CD4-positive, alpha-beta T cell (primary cell): ENCODE measurements at regions not wholly inside any gene's neighbourhood (a gene's known extent, or its start where the extent isn't known, plus 50 kb on each side); places are given as distances from the start of the nearest gene placed in this dataset.

Experiments used
- ATAC-seq: fragments of 200-7000 bp; cut with Tn5 transposase; one replicate; pipeline ENCODE4 v1.10.0; 2022; ENCODE audit warnings: mild to moderate bottlenecking; ENCODE audit not compliant: poor library complexity
- CTCF ChIA-PET: fragments of 350-600 bp; sonication (Branson Sonifier 250); formaldehyde crosslinking; loops from one replicate; lab custom pipeline; 2021; ENCODE audit warnings: antibody characterized with exemption, inconsistent platforms; lab: Charles Lee
- POLR2A ChIA-PET: fragments of 350-600 bp; sonication (Branson Sonifier 250); formaldehyde crosslinking; loops from one replicate; lab custom pipeline; 2021; ENCODE audit warnings: antibody characterized with exemption, inconsistent platforms; lab: Charles Lee
- DNase-seq, 14 experiments: peaks; one replicate each; pipeline ENCODE4 v3.0.0-alpha.2; 2013 to 2020; ENCODE audit warnings: mixed read lengths in 2 of 14
- H3K27ac ChIP-seq, 2 donors: one replicate each; pipeline versions ENCODE4 v1.5.1 to v1.7.0; 2013; ENCODE audit warnings: low read length in 2 of 2, low read depth in 1 of 2, mild to moderate bottlenecking in 1 of 2
- H3K27me3 ChIP-seq, 2 experiments: 1 replicate in 1 of 2; 2 replicates in 1 of 2; pipeline versions ENCODE4 v1.6.1 to v1.7.0; 2013; ENCODE audit warnings: low read length in 2 of 2, control low read depth in 1 of 2, mild to moderate bottlenecking in 1 of 2, moderate library complexity in 1 of 2; ENCODE audit not compliant: insufficient read depth in 2 of 2, control insufficient read depth in 1 of 2
- H3K36me3 ChIP-seq: one replicate; pipeline ENCODE4 v1.6.1; 2013; ENCODE audit warnings: low read length, control low read depth; ENCODE audit not compliant: insufficient read depth
- H3K4me1 ChIP-seq: one replicate; pipeline ENCODE4 v1.6.1; 2013; ENCODE audit warnings: low read length, control low read depth; ENCODE audit not compliant: insufficient read depth
- H3K4me3 ChIP-seq: one replicate; pipeline ENCODE4 v1.5.1; 2013; ENCODE audit warnings: mild to moderate bottlenecking, low read length, moderate library complexity
- H3K9me3 ChIP-seq, 2 experiments: 1 replicate in 1 of 2; 2 replicates in 1 of 2; pipeline versions ENCODE4 v1.6.1 to v1.7.0; 2013; ENCODE audit warnings: low read length in 2 of 2, mild to moderate bottlenecking in 2 of 2, control low read depth in 1 of 2, moderate library complexity in 1 of 2; ENCODE audit not compliant: control insufficient read depth in 1 of 2, insufficient read depth in 1 of 2
- H3K27ac Mint-ChIP-seq: one replicate; pipeline ENCODE4 v1.8.0; 2020; ENCODE audit warnings: mixed read lengths
- H3K27me3 Mint-ChIP-seq: one replicate; pipeline ENCODE4 v1.8.0; 2021; ENCODE audit warnings: mixed read lengths
- H3K36me3 Mint-ChIP-seq: one replicate; pipeline ENCODE4 v1.8.0; 2021; ENCODE audit warnings: low read depth, mixed read lengths
- H3K4me1 Mint-ChIP-seq: one replicate; pipeline ENCODE4 v1.8.0; 2021; ENCODE audit warnings: low read depth, mixed read lengths
- H3K4me3 Mint-ChIP-seq: one replicate; pipeline ENCODE4 v1.8.0; 2020; ENCODE audit warnings: mild to moderate bottlenecking, mixed read lengths
- H3K9me3 Mint-ChIP-seq: one replicate; pipeline ENCODE4 v1.8.0; 2020; ENCODE audit warnings: mixed read lengths
- CTCF ChIP-seq: fragments of 200-600 bp; IDR thresholded peaks from one replicate; pipeline ENCODE4 v1.8.0; 2022; ENCODE audit warnings: antibody characterized with exemption, mild to moderate bottlenecking
- intact Hi-C, 2 experiments: fragments of 100-400 bp; cut with DNase I in 1 of 2; cut with micrococcal nuclease in 1 of 2; formaldehyde crosslinking; loops; one replicate each; pipeline versions ENCODE4 v1.15.1 to v1.9.0; 2023 to 2025; cut with DNase I, micrococcal nuclease

DNA sequence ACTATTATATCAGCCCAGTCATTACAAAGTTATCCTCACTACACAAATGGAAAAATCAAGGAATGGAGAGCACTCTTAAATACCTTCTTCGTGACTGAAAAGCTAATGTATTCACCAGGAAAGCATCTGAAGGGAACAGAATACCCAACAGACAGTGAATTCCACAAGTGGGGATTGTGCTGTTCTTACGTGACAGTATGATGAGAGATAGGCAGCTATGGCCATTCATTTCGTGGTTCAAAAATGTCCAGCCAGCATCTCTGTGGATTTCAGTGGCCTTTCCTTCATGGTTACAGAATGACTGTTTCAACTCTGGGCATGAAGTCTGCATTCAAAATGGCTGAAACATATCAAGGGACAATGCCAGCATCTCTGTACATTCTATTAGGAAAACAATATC, 323.8 kb downstream of the PRELID2 start:
- intact Hi-C loops: no loop called here
- Mint-ChIP-seq H3K27ac (no peak overlapping the region), H3K4me3 (no peak overlapping the region), H3K36me3 (no peaks in the 10 kb centered on the region), H3K27me3 (no peaks in the 10 kb centered on the region), H3K4me1 (no peaks in the 10 kb centered on the region), H3K9me3 (peaks cover 7% of the 10 kb centered on the region)
- no peak for TF ChIP-seq CTCF
- CTCF ChIA-PET: no interaction called here
- no peak overlapping the region for H3K27ac ChIP-seq
- POLR2A ChIA-PET: no interaction called here
- H3K36me3 ChIP-seq: no peaks in the 10 kb centered on the region
- H3K9me3 ChIP-seq: peaks cover 0 to 7% of the 10 kb centered on the region in 2 experiments
- no peaks in the 10 kb centered on the region for H3K27me3 ChIP-seq
- ATAC-seq: no peak
- no peak for DNase-seq
- H3K4me1 ChIP-seq: no peaks in the 10 kb centered on the region
- no peak overlapping the region for H3K4me3 ChIP-seq

DNA sequence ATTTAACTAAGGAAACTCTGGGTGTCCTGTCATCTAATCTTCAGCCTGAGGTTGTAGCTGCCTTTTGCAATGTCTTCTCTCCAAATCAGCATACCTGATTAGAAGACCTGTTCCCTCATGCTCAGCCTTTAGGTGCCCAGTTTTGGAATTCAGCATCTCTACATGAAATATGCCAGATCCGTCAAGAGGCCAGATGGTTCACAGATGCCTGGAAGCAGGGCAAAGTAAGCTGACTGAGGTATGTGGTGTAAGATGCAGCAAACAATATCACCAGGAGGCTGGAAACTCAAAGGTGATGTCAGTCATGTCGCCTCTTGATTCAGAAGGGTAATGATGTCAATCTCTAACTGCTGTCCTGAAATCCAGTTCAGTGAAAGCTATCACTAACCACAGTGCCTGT, 324.4 kb downstream of the PRELID2 start:
- ChIA-PET CTCF (no interaction called here), POLR2A (no interaction called here)
- Histone ChIP-seq H3K27me3 (no peaks in the 10 kb centered on the region), H3K4me1 (no peaks in the 10 kb centered on the region), H3K9me3 (peaks cover 0 to 7% of the 10 kb centered on the region in 2 experiments), H3K27ac (no peak overlapping the region), H3K36me3 (no peaks in the 10 kb centered on the region), H3K4me3 (no peak overlapping the region)
- intact Hi-C loops: no loop called here
- no peak for TF ChIP-seq CTCF
- Mint-ChIP-seq H3K4me1 (no peaks in the 10 kb centered on the region), H3K9me3 (peaks cover 3% of the 10 kb centered on the region), H3K27ac (no peak overlapping the region), H3K27me3 (no peaks in the 10 kb centered on the region), H3K4me3 (no peak overlapping the region), H3K36me3 (no peaks in the 10 kb centered on the region)
- ATAC-seq: no peak
- DNase-seq: no peak

DNA sequence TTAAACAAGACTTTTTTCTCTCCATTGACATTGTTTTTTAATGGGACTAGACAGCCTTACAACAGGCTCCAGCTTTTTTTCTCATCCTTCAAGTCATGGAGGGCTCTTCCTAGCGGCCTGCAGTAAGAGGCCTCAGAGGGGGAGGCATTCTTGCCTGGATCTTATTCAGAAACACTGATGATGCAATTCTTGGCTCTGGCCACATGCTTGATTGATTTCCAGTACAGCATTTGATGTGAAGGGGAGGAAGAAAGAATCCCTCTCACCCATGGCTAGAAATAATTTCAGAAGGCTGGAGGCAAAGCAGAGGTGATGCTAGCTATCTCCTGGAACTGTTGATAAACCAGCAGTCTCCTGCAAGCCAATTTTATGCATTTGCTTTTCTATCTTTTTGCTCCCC, 324.8 kb downstream of the PRELID2 start:
- ATAC-seq (no peak), DNase-seq (no peak)
- peaks cover 3% of the 10 kb centered on the region for H3K9me3 Mint-ChIP-seq
- H3K27me3 ChIP-seq: no peaks in the 10 kb centered on the region
- peaks cover 0 to 7% of the 10 kb centered on the region in 2 experiments for H3K9me3 ChIP-seq
- TF ChIP-seq CTCF: no peak
- no peak overlapping the region for H3K4me3 Mint-ChIP-seq
- no peak overlapping the region for H3K27ac ChIP-seq
- H3K36me3 ChIP-seq: no peaks in the 10 kb centered on the region
- no peaks in the 10 kb centered on the region for H3K27me3 Mint-ChIP-seq
- intact Hi-C loops: no loop called here
- H3K4me1 ChIP-seq: no peaks in the 10 kb centered on the region
- H3K36me3 Mint-ChIP-seq: no peaks in the 10 kb centered on the region
- H3K4me3 ChIP-seq: no peak overlapping the region
- no peaks in the 10 kb centered on the region for H3K4me1 Mint-ChIP-seq
- POLR2A ChIA-PET: no interaction called here
- H3K27ac Mint-ChIP-seq: no peak overlapping the region
- CTCF ChIA-PET: no interaction called here
